Esophagus muscularis mucosa (tissue), 3 donors: ENCODE measurements at regions not wholly inside any gene's neighbourhood (a gene's known extent, or its start where the extent isn't known, plus 50 kb on each side); places are given as distances from the start of the nearest gene placed in this dataset.

Experiments used
- POLR2A ChIP-seq: fragments of 450-650 bp; IDR thresholded peaks from one replicate; pipeline ENCODE4 v1.6.1; 2017; ENCODE audit warnings: antibody characterized with exemption, moderate library complexity, mild to moderate bottlenecking, low read depth
- TF ChIP-seq, protein P1 (sequence below), 3 experiments: fragments of 200-600 bp in 2 of 3; fragments of 450-650 bp in 1 of 3; sonication (generic) in 2 of 3; IDR thresholded peaks; one replicate each; pipeline ENCODE4 v1.5.1; 2017 to 2019; ENCODE audit warnings: antibody characterized with exemption in 3 of 3, mild to moderate bottlenecking in 2 of 3, moderate library complexity in 1 of 3

DNA sequence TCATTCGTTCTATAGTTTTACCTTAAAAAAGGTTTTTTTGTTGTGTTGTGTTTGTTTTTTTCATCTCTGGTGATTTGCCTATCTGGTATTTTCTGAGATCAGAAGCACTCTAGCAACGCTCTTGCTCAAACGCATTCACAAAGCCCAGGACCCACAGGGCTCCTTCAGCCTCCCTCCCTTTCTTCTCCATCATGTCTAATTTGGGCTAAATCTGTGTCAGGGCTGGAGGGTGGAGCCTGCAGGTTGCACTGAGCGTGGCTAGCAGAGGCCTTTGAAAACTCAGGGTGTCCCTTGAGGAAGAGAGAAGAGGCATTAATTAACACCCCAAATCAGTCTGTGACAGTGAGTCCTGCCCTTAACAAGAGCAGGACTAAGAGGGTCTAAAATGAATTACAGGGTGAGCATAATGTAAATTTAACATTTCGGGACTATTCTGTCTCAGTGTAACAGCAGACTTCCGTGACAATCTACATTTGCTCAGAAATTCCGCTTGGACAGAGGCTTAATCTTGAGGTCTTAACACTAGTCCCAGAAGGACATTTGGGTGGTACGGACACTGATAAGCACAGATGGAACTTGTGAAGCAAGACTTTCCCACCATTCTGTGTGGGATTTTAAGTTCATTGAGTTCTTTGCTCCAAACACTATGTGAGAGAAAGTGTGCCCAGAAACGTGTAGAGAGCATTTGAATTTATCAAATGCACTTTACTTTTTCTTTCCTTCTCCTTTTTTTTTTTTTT, 174.4 kb upstream of the APCDD1 start:
- TF ChIP-seq, protein P1, sequence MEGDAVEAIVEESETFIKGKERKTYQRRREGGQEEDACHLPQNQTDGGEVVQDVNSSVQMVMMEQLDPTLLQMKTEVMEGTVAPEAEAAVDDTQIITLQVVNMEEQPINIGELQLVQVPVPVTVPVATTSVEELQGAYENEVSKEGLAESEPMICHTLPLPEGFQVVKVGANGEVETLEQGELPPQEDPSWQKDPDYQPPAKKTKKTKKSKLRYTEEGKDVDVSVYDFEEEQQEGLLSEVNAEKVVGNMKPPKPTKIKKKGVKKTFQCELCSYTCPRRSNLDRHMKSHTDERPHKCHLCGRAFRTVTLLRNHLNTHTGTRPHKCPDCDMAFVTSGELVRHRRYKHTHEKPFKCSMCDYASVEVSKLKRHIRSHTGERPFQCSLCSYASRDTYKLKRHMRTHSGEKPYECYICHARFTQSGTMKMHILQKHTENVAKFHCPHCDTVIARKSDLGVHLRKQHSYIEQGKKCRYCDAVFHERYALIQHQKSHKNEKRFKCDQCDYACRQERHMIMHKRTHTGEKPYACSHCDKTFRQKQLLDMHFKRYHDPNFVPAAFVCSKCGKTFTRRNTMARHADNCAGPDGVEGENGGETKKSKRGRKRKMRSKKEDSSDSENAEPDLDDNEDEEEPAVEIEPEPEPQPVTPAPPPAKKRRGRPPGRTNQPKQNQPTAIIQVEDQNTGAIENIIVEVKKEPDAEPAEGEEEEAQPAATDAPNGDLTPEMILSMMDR (IDR thresholded peaks at IDR 0.05): no peak
- no peak for TF ChIP-seq POLR2A
